B cell (primary cell): ENCODE measurements at regions not wholly inside any gene's neighbourhood (a gene's known extent, or its start where the extent isn't known, plus 50 kb on each side); places are given as distances from the start of the nearest gene placed in this dataset.
"Not testable (repeated sequence)": the region's sequence is repeated elsewhere in the genome, so short reads cannot be mapped to it uniquely, and the experiment has no call there.

Experiments
- ATAC-seq: fragments of 200-7000 bp; cut with Tn5 transposase; one replicate; pipeline ENCODE4 v1.10.0; 2021; ENCODE audit warnings: low read depth, mild to moderate bottlenecking, moderate number of reproducible peaks, moderate library complexity
- CTCF ChIA-PET: fragments of 350-600 bp; sonication (Branson Sonifier 250); formaldehyde crosslinking; loops from one replicate; lab custom pipeline; 2021; ENCODE audit warnings: antibody characterized with exemption, inconsistent platforms; lab: Charles Lee
- POLR2A ChIA-PET: fragments of 350-600 bp; sonication (Branson Sonifier 250); formaldehyde crosslinking; loops from one replicate; lab custom pipeline; 2021; ENCODE audit warnings: antibody characterized with exemption; lab: Charles Lee
- DNase-seq: peaks from one replicate; pipeline ENCODE4 v3.0.0; 2013
- H2AFZ ChIP-seq: 2 replicates; pipeline ENCODE4 v1.6.1; 2012; ENCODE audit warnings: mild to moderate bottlenecking, low read depth, low read length; ENCODE audit not compliant: insufficient read depth, poor library complexity, severe bottlenecking
- H3K27ac ChIP-seq, 2 donors: 1 replicate in 1 of 2; 2 replicates in 1 of 2; pipeline ENCODE4 v1.5.1; 2012 to 2013; ENCODE audit warnings: low read length in 2 of 2, mild to moderate bottlenecking in 2 of 2, moderate library complexity in 1 of 2
- H3K27me3 ChIP-seq, 4 experiments: fragments of 200-600 bp in 1 of 4; sonication (generic) in 1 of 4; replicated peaks in 1 of 4; 1 replicate in 2 of 4; 2 replicates in 2 of 4; pipeline versions ENCODE4 v1.6.1 to v1.7.0; 2013 to 2016; ENCODE audit warnings: low read length in 3 of 4, mild to moderate bottlenecking in 2 of 4, mixed read lengths in 1 of 4, moderate library complexity in 1 of 4; ENCODE audit not compliant: insufficient read depth in 4 of 4, control insufficient read depth in 3 of 4; ENCODE audit errors: control extremely low read depth in 1 of 4
- H3K36me3 ChIP-seq, 2 experiments: replicated peaks in 1 of 2; 1 replicate in 1 of 2; 2 replicates in 1 of 2; pipeline versions ENCODE4 v1.6.1 to v1.7.1; 2013; ENCODE audit warnings: low read length in 1 of 2; ENCODE audit not compliant: insufficient read depth in 2 of 2, control insufficient read depth in 1 of 2; ENCODE audit errors: control extremely low read depth in 1 of 2, extremely low read depth in 1 of 2
- H3K4me1 ChIP-seq, 2 donors: fragments of 200-600 bp in 1 of 2; sonication (generic) in 1 of 2; 1 replicate in 1 of 2; 2 replicates in 1 of 2; pipeline versions ENCODE4 v1.5.1 to v1.6.1; 2013 to 2017; ENCODE audit warnings: low read length in 2 of 2; ENCODE audit not compliant: control insufficient read depth in 2 of 2, insufficient read depth in 2 of 2
- H3K4me2 ChIP-seq: replicated peaks from 2 replicates; pipeline ENCODE3; 2012; ENCODE audit warnings: mild to moderate bottlenecking, low read depth, low read length; ENCODE audit not compliant: poor library complexity, severe bottlenecking
- H3K4me3 ChIP-seq, 5 experiments: fragments of 200-600 bp in 1 of 5; sonication (generic) in 1 of 5; 1 replicate in 3 of 5; 2 replicates in 2 of 5; pipeline versions ENCODE4 v1.5.1 to v1.7.0; 2011 to 2016; ENCODE audit warnings: low read length in 4 of 5, mild to moderate bottlenecking in 4 of 5, low read depth in 2 of 5, control low read depth in 1 of 5, moderate library complexity in 1 of 5; ENCODE audit not compliant: insufficient read depth in 1 of 5; ENCODE audit errors: control extremely low read depth in 1 of 5, extremely low read depth in 1 of 5
- H3K79me2 ChIP-seq: fragments of 200-600 bp; sonication (generic); one replicate; pipeline ENCODE4 v1.6.0; 2016; ENCODE audit warnings: low read length; ENCODE audit not compliant: control insufficient read depth, insufficient read depth
- H3K9ac ChIP-seq: fragments of 200-600 bp; sonication (generic); 2 replicates; pipeline ENCODE4 v1.6.1; 2017; ENCODE audit warnings: mild to moderate bottlenecking, low read length, moderate library complexity
- H3K9me3 ChIP-seq, 3 donors: one replicate each; pipeline versions ENCODE4 v1.6.1 to v1.7.1; 2013; ENCODE audit warnings: low read length in 2 of 3; ENCODE audit not compliant: control insufficient read depth in 2 of 3, insufficient read depth in 1 of 3; ENCODE audit errors: control extremely low read depth in 1 of 3
- H4K20me1 ChIP-seq: 2 replicates; pipeline ENCODE4 v1.6.0; 2012; ENCODE audit warnings: mild to moderate bottlenecking, low read length; ENCODE audit not compliant: insufficient read depth, control insufficient read depth, poor library complexity, severe bottlenecking
- H3K27ac Mint-ChIP-seq: one replicate; pipeline ENCODE4 v1.8.0; 2021; ENCODE audit warnings: mixed read lengths
- H3K27me3 Mint-ChIP-seq: one replicate; pipeline ENCODE4 v1.8.0; 2021; ENCODE audit warnings: mixed read lengths
- H3K4me1 Mint-ChIP-seq: one replicate; pipeline ENCODE4 v1.8.0; 2021; ENCODE audit warnings: mixed read lengths
- H3K4me3 Mint-ChIP-seq: one replicate; pipeline ENCODE4 v1.8.0; 2021; ENCODE audit warnings: mixed read lengths
- H3K9me3 Mint-ChIP-seq: one replicate; pipeline ENCODE4 v1.8.0; 2022; ENCODE audit warnings: mixed read lengths; ENCODE audit not compliant: insufficient read depth
- EZH2 ChIP-seq: IDR thresholded peaks from 2 replicates; pipeline ENCODE4 v1.6.1; 2012; ENCODE audit warnings: borderline replicate concordance, low read depth, mild to moderate bottlenecking, moderate library complexity, low read length; ENCODE audit not compliant: insufficient read depth, poor library complexity, severe bottlenecking
- WGBS: methylation state at CpG from one replicate; pipeline ENCODE4 v1.1.5; 2013; ENCODE audit warnings: missing lambda C conversion rate; ENCODE audit not compliant: insufficient coverage; 5-methylcytosine and 5-hydroxymethylcytosine counted together
- intact Hi-C: fragments of 100-400 bp; cut with micrococcal nuclease; formaldehyde crosslinking; loops from one replicate; pipeline ENCODE4 v1.10.0; 2022
- TF ChIP-seq, protein P1 (sequence below): fragments of 200-600 bp; IDR thresholded peaks from one replicate; pipeline ENCODE4 v1.8.0; 2022; ENCODE audit warnings: antibody characterized with exemption, mild to moderate bottlenecking

DNA sequence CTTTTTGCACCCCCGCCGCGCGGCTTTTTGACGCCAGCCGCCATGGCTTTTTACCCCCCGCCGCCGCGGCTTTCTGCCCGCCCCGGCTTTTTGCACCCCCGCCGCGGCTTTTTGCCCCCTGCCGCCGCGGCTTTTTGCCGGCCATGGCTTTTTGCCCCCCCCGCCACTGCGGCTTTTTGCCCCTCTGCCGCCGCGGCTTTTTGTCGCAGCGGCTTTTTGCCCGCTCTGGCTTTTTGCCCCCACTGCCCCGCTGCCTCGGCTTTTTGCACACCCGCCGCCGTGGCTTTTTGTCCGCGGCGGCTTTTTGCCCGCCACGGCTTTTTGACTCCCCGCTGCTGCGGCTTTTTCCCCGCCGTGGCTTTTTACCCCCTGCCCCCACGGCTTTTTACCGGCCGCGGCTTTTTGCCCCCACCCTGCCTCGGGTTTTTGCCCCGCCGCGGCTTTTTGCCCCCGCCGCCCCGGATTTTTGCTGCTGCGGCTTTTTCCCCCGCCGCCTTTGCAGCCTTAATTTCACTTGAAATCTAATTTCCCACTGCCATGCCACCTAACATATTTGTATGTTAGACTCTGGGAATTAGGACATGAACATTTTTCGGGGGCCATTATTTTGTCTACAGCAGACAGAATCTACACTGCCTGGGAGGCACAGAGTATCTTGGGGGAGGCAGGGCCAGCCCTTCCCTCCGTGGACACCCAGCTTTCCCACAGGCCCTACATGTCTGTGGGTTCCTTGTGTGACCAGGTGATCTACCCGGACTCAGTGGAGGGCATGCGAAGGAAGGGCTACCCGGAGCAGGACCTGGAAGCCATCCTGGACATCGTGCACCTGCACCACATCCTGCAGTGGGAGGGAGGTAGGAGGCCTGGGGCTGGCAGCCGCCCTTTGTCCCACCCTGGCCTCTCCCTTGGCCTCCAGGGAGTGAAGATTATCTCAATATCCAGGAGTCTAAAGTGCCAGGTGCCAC lies 3031.0 kb upstream of the TEKT4 start:
- no peak overlapping the region for H3K27ac Mint-ChIP-seq
- intact Hi-C loops, result no loop called here

DNA sequence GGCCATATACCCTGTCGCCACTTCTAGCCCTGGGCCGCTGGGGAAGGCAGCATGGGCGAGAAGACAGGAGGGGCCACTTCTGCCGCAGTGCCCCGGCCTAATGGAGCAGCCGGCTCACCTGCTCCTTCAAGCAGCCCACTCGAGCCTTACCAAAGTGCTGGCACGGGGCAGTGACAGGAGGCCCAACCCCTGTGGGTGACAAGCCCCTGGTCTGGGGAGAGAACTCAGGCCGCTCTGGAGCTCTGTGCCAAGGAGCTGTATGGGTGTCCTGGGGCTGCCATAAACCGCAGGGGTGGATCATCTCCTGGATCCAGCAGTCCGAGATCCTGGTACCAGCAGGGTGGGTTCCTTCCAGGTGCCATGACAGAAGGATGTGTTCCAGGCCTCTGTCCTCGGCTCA lies 3029.0 kb upstream of the TEKT4 start:
- H2AFZ ChIP-seq, intact Hi-C loops, H3K4me1 Mint-ChIP-seq, ATAC-seq, H3K4me3 Mint-ChIP-seq, DNase-seq, POLR2A ChIA-PET, H3K27ac ChIP-seq, H3K79me2 ChIP-seq, H3K36me3 ChIP-seq, H4K20me1 ChIP-seq, H3K9ac ChIP-seq, H3K9me3 Mint-ChIP-seq, H3K4me3 ChIP-seq, H3K4me2 ChIP-seq, CTCF ChIA-PET, H3K4me1 ChIP-seq, H3K27ac Mint-ChIP-seq: not testable (repeated sequence)
- 87% methylated on average over 11 of the region's 12 CpGs for WGBS
- Histone ChIP-seq H3K9me3 (peaks cover 0 to 22% (median 0%) of the 10 kb centered on the region in 3 donors), H3K27me3 (peaks cover 0 to 12% (median 0%) of the 10 kb centered on the region in 4 experiments)
- H3K27me3 Mint-ChIP-seq, result peaks cover 15% of the 10 kb centered on the region

More for the DNA sequence above, 3031.0 kb upstream of the TEKT4 start:
- CTCF ChIA-PET, result no interaction called here
- POLR2A ChIA-PET, result no interaction called here
- Histone ChIP-seq H3K9ac (no peak overlapping the region), H3K4me1 (no peaks in the 10 kb centered on the region), H3K36me3 (no peaks in the 10 kb centered on the region), H3K27me3 (peaks cover 0 to 12% (median 0%) of the 10 kb centered on the region in 4 experiments), H3K4me3 (no peak overlapping the region), H2AFZ (peak overlapping the region; percentile 28), H3K9me3 (peaks cover 0 to 22% (median 0%) of the 10 kb centered on the region in 3 donors), H3K79me2 (no peaks in the 10 kb centered on the region), H3K27ac (no peak overlapping the region), H3K4me2 (peak overlapping the region; percentile 30), H4K20me1 (no peaks in the 10 kb centered on the region)
- 11% methylated on average over 46 of the region's 62 CpGs for WGBS
- Mint-ChIP-seq H3K27me3 (peaks cover 15% of the 10 kb centered on the region), H3K9me3 (no peaks in the 10 kb centered on the region), H3K4me1 (no peaks in the 10 kb centered on the region), H3K4me3 (no peak overlapping the region)
- ATAC-seq, result no peak
- no peak for TF ChIP-seq EZH2
- TF ChIP-seq, protein P1, sequence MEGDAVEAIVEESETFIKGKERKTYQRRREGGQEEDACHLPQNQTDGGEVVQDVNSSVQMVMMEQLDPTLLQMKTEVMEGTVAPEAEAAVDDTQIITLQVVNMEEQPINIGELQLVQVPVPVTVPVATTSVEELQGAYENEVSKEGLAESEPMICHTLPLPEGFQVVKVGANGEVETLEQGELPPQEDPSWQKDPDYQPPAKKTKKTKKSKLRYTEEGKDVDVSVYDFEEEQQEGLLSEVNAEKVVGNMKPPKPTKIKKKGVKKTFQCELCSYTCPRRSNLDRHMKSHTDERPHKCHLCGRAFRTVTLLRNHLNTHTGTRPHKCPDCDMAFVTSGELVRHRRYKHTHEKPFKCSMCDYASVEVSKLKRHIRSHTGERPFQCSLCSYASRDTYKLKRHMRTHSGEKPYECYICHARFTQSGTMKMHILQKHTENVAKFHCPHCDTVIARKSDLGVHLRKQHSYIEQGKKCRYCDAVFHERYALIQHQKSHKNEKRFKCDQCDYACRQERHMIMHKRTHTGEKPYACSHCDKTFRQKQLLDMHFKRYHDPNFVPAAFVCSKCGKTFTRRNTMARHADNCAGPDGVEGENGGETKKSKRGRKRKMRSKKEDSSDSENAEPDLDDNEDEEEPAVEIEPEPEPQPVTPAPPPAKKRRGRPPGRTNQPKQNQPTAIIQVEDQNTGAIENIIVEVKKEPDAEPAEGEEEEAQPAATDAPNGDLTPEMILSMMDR, result no peak
- no peak for DNase-seq

DNA sequence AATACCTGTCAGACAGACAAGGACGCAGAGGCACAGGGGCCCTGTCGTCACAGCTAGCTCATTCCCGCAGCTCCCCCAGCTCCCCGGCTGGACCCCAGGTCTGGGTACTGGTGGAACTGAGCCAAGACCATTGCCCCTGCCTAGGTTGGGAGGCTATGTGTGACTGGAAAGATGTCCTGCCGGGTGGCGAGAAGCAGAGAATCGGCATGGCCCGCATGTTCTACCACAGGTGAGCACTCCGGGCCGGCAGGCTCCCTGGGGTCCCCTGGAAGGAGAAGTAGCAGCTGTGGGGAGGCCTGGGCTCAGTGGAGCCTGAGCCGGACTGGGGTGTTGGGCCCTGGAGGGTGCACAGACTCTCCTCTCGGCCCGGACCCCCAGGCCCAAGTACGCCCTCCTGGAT lies 3028.3 kb upstream of the TEKT4 start:
- intact Hi-C loops, ATAC-seq, DNase-seq, CTCF ChIA-PET, H2AFZ ChIP-seq, H3K36me3 ChIP-seq, H3K27ac Mint-ChIP-seq, H3K4me1 ChIP-seq, H3K79me2 ChIP-seq, H3K4me2 ChIP-seq, H3K4me3 ChIP-seq, H3K9me3 Mint-ChIP-seq, H3K4me1 Mint-ChIP-seq, H3K4me3 Mint-ChIP-seq, POLR2A ChIA-PET, H3K27ac ChIP-seq, H4K20me1 ChIP-seq, H3K9ac ChIP-seq: not testable (repeated sequence)
- WGBS, result 94% methylated on average over 11 of the region's 14 CpGs
- H3K27me3 Mint-ChIP-seq, result peaks cover 15% of the 10 kb centered on the region
- H3K9me3 ChIP-seq, result peaks cover 0 to 22% (median 0%) of the 10 kb centered on the region in 3 donors
- H3K27me3 ChIP-seq, result peaks cover 0 to 12% (median 0%) of the 10 kb centered on the region in 4 experiments
